ENCODE measurements at regions not wholly inside any gene's neighbourhood (a gene's known extent, or its start where the extent isn't known, plus 50 kb on each side); places are given as distances from the start of the nearest gene placed in this dataset.
A peak's percentile ranks its signal among the peaks of the same experiment; 100 is the strongest.

DNA sequence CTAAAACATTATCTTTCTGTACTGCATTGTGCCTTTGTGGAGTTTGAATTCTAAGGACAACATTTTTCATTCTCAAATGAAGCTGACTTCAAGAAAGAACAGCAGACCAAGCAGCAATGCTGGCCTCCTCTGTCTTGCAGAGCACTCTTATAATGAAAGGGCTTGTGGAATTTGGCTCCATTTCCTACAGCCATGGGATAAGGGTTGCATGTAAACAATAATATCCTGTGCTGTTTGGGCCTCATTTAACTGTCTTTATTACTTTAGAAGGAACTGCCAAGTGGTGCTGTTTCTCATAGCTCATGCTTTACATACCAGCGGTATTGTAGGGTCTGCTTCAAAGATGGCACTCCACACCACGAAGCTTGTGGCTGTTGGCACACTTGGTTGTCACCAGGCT is 111.4 kb upstream of the EOLA2 start:
- no peak overlapping the region for H3K4me3 ChIP-seq (ENCODE audit: low read depth, low read length)
- TF ChIP-seq, protein P1, sequence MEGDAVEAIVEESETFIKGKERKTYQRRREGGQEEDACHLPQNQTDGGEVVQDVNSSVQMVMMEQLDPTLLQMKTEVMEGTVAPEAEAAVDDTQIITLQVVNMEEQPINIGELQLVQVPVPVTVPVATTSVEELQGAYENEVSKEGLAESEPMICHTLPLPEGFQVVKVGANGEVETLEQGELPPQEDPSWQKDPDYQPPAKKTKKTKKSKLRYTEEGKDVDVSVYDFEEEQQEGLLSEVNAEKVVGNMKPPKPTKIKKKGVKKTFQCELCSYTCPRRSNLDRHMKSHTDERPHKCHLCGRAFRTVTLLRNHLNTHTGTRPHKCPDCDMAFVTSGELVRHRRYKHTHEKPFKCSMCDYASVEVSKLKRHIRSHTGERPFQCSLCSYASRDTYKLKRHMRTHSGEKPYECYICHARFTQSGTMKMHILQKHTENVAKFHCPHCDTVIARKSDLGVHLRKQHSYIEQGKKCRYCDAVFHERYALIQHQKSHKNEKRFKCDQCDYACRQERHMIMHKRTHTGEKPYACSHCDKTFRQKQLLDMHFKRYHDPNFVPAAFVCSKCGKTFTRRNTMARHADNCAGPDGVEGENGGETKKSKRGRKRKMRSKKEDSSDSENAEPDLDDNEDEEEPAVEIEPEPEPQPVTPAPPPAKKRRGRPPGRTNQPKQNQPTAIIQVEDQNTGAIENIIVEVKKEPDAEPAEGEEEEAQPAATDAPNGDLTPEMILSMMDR (IDR thresholded peaks at IDR 0.05; ENCODE audit: control insufficient read depth, extremely low read depth, insufficient read depth), result no peak
- peak; percentile 19 for DNase-seq (ENCODE audit: low read depth)

DNA sequence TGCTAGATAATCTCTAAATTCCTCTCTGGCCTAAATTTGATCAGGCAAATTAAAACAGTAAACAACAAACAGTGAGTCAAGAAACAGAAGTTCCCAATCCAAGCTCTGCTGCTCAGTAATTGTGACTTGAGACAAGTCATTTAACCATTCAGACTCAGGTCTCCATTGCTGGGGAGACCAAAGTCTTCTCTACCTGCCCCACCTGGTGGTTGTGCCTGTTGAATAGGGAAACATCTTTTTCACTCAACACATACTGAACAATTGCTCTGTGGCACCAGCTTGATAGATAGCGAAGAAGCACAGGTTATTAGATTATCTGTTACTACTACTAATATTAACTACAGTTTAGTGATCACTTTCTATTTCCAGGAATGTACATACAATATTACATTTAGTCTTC is 112.1 kb upstream of the EOLA2 start:
- H3K4me3 ChIP-seq (ENCODE audit: low read depth, low read length), result no peak overlapping the region
- TF ChIP-seq, protein P1 (IDR thresholded peaks at IDR 0.05; ENCODE audit: control insufficient read depth, extremely low read depth, insufficient read depth), result no peak
- DNase-seq (ENCODE audit: low read depth), result no peak

DNA sequence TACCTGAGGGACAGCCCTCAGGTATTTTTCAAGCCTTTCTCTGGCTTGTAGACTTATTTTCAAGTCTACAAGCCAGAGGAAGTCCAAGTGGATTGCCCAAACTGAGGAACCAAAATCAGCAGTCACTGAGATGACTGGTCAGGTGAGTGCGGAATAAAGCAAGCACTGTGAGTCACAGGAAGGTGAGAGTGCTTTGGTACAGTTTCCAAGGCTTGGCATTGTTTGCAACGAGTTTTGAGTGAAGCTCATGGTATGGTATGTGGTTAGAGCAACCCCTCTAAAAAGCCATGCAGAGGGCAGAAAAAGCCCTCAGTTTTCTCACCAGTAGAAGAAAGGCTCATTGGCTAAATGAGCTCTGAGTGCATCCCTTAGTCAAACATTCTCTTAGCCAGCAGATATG is 112.8 kb upstream of the EOLA2 start:
- TF ChIP-seq, protein P1 (IDR thresholded peaks at IDR 0.05; ENCODE audit: control insufficient read depth, extremely low read depth, insufficient read depth), result no peak
- no peak for DNase-seq (ENCODE audit: low read depth)

DNA sequence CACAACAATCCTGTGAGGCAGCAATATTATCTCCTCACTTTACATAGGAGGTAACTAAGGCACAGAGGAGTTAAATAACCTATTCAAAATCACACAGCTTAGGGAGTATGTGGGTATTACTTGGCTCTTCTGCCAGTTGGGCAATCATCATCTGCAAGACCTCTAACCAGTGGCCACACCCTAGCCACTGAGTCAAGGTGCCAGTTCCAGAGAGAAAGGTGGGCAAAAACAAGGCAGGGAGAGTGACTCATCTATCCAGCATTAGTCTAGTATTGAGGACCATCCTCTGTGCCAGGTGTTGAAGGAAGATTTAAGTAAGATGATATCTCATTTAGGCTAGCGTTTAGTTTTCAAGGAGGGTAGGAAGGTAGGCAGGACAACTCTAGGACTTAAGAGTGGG is 113.9 kb upstream of the EOLA2 start:
- TF ChIP-seq, protein P1 (IDR thresholded peaks at IDR 0.05; ENCODE audit: control insufficient read depth, extremely low read depth, insufficient read depth), result no peak
- H3K4me3 ChIP-seq (ENCODE audit: low read depth, low read length), result no peak overlapping the region
- no peak for DNase-seq (ENCODE audit: low read depth)

More for the DNA sequence above, 112.8 kb upstream of the EOLA2 start:
- H3K4me3 ChIP-seq (ENCODE audit: low read depth, low read length), result no peak overlapping the region

DNA sequence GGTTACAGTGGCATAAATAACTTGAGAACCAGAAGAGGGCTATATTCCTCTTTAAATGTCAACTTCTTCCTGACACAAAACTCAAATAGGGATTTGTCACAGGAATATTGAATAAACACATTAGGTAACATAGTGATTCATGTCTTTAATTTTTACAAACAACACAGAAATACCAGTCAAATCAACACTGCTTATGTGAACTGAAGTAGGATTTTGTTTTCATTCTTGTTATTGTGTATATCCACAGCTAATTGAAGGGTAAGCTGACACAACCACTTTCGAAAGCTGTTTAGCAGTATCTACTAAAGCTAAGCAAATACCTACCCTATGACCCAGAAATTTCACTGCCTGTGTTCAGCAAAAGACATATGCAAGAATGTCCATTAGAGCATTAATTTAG is 120.4 kb upstream of the EOLA2 start:
- TF ChIP-seq, protein P1 (IDR thresholded peaks at IDR 0.05; ENCODE audit: control insufficient read depth, extremely low read depth, insufficient read depth), result no peak
- no peak overlapping the region for H3K4me3 ChIP-seq (ENCODE audit: low read depth, low read length)
- DNase-seq (ENCODE audit: low read depth), result no peak

DNA sequence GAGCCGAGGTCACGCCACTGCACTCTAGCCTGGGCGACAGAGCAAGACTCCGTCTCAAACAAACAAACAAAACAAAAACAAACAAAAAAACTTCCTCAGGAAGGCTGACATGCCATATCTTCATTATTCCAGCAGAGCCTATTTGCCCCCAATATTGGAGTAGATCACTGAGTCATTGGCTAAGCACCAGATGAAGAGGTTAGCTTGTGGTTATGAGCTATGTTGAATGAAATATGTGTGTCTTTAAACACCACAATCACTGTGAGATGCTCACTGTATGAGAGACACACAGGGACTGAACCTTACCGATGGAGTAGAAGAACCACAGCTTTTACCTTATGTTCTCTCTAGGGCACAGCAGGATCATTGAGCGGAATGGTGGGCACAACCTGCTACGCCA is 122.1 kb upstream of the EOLA2 start:
- TF ChIP-seq, protein P1 (IDR thresholded peaks at IDR 0.05; ENCODE audit: control insufficient read depth, extremely low read depth, insufficient read depth), result no peak
- no peak for DNase-seq (ENCODE audit: low read depth)

DNA sequence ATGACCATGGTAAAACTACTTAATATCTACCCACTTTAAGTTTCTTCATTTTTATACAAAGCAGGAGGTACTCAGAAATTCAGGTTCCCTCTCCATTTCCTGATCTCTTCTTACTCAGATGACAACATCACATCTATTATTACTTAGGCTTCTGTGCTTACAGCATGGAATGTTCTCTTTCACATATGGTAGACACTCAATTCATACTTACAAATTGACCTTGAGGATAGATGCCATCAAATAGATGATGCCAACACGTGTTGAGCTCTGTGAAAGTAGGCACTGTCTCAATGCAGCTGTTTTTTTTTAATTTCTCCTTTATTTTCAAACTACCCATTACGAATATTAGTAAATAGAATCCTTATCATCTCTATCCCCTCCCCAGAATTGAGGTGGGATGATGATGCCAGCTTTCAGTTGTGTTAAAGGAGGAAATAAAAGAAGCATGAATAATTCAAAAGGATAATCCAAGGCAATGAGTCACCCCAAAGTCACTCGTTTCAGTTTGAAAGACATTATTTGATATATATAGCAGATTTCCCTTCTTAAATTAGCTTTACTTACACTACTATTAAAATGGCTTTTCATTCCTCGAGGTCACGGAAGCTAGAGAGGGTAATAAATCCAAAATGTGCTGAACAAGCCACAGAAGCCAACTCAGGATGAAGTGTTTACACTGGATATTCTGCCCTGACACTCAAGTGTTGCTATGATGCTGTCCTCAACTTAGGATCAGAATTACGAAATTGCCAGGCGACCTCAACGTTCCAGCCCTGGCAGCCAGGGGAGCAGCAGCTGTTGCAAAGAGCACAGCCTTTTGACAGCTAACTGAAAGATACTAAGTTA is 124.2 kb upstream of the EOLA2 start:
- DNase-seq (ENCODE audit: low read depth), result no peak
- TF ChIP-seq, protein P1 (IDR thresholded peaks at IDR 0.05; ENCODE audit: control insufficient read depth, extremely low read depth, insufficient read depth), result no peak
- no peak overlapping the region for H3K4me3 ChIP-seq (ENCODE audit: low read depth, low read length)

More for the DNA sequence above, 122.1 kb upstream of the EOLA2 start:
- H3K4me3 ChIP-seq (ENCODE audit: low read depth, low read length), result no peak overlapping the region

Measured in LNCaP clone FGC (cell line).